Activated naive CD8-positive, alpha-beta T cell (primary cell): ENCODE measurements at regions not wholly inside any gene's neighbourhood (a gene's known extent, or its start where the extent isn't known, plus 50 kb on each side); places are given as distances from the start of the nearest gene placed in this dataset.

Experiments
- H3K27ac Mint-ChIP-seq: one replicate; pipeline ENCODE4 v1.8.0; 2021; ENCODE audit warnings: mixed read lengths
- H3K27me3 Mint-ChIP-seq: one replicate; pipeline ENCODE4 v1.8.0; 2021; ENCODE audit warnings: mixed read lengths
- H3K36me3 Mint-ChIP-seq: one replicate; pipeline ENCODE4 v1.8.0; 2021; ENCODE audit warnings: mixed read lengths
- H3K4me1 Mint-ChIP-seq: one replicate; pipeline ENCODE4 v1.8.0; 2021; ENCODE audit warnings: low read depth, mixed read lengths
- H3K4me3 Mint-ChIP-seq: one replicate; pipeline ENCODE4 v1.8.0; 2021; ENCODE audit warnings: mild to moderate bottlenecking, mixed read lengths
- H3K9me3 Mint-ChIP-seq: one replicate; pipeline ENCODE4 v1.8.0; 2021; ENCODE audit warnings: low read depth, mixed read lengths

- H3K27me3 Mint-ChIP-seq: no peaks in the 10 kb centered on the region
- H3K27ac Mint-ChIP-seq: peak overlapping the region; percentile 72
- H3K4me3 Mint-ChIP-seq: peak overlapping the region; percentile 44
- peaks cover 43% of the 10 kb centered on the region for H3K4me1 Mint-ChIP-seq
- no peaks in the 10 kb centered on the region for H3K36me3 Mint-ChIP-seq
- no peaks in the 10 kb centered on the region for H3K9me3 Mint-ChIP-seq
Measured at GRCh38 chrY:21256820-21257219, 254.3 kb upstream of the RBMY1B start.

DNA sequence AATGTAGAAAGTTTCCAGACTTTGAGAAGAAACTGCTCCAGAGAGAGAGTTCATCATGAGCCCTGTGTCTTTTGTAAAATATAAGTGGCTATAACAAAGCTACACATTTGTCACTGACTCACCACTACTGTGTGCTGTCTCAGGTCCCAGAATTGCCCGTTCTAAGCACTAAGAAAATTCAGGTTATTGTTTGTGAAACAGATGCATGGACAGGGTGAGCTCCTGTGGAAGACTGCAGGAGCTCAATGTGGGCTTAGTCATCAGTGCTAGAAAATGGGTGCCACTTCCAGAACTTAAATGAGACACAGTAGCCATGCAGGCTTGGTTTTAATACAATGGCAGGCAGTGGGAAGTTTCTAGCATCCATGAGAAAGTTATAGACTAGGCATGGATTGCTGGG lies 251.4 kb upstream of the RBMY1B start:
- Mint-ChIP-seq H3K4me1 (peaks cover 32% of the 10 kb centered on the region), H3K9me3 (no peaks in the 10 kb centered on the region), H3K27me3 (no peaks in the 10 kb centered on the region), H3K27ac (peak overlapping the region; percentile 68), H3K4me3 (no peak overlapping the region), H3K36me3 (no peaks in the 10 kb centered on the region)

DNA sequence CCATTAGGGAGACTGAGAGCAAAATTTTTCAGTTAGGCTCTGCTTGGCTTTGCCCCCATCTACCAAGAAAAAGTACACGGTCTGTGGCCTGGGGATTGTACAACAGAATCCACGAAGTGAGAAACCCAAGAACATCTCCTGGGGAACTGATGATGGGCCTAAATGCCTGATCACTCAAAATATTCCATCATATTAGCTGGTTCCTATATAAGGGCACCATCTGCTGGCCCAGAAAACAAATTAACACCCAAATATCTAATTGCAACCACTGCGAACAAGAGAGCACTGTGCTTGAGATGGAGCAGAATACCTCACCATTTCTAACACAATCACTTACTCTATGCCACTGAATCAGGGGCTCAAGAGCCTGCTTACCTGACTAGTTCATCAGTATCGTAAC lies 250.8 kb upstream of the RBMY1B start:
- no peaks in the 10 kb centered on the region for H3K36me3 Mint-ChIP-seq

DNA sequence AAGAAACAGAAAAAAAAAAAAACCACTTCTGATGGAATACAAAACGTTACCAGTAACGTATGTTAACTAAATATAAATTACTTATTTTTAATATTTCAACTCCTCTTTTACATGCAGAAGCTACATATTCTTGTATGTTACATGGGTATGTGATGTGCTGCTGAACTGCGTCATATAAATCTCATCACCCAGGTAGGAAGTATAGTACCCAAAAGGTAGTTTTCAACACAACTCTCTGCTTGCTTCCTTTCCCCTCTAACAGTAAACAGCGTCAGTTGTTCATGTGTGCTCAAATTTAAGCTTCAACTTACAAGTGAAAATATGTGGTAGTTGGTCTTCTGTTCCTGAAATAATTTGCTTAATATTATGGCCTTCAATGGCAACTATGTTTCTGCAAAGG lies 250.0 kb upstream of the RBMY1B start:
- no peaks in the 10 kb centered on the region for H3K36me3 Mint-ChIP-seq
- no peaks in the 10 kb centered on the region for H3K27me3 Mint-ChIP-seq
- H3K9me3 Mint-ChIP-seq: no peaks in the 10 kb centered on the region
- no peak overlapping the region for H3K4me3 Mint-ChIP-seq
- no peak overlapping the region for H3K27ac Mint-ChIP-seq
- peaks cover 26% of the 10 kb centered on the region for H3K4me1 Mint-ChIP-seq

More for the DNA sequence above, 250.8 kb upstream of the RBMY1B start:
- Mint-ChIP-seq H3K4me1 (peaks cover 30% of the 10 kb centered on the region), H3K9me3 (no peaks in the 10 kb centered on the region), H3K4me3 (no peak overlapping the region), H3K27ac (peak overlapping the region; percentile 68), H3K27me3 (no peaks in the 10 kb centered on the region)

- no peak overlapping the region for H3K27ac Mint-ChIP-seq
- no peaks in the 10 kb centered on the region for H3K4me1 Mint-ChIP-seq
- H3K36me3 Mint-ChIP-seq: no peaks in the 10 kb centered on the region
- no peaks in the 10 kb centered on the region for H3K27me3 Mint-ChIP-seq
- no peaks in the 10 kb centered on the region for H3K9me3 Mint-ChIP-seq
- H3K4me3 Mint-ChIP-seq: no peak overlapping the region
Measured at GRCh38 chrY:21266751-21267150, 244.4 kb upstream of the RBMY1B start.

GRCh38 chrY:21267164-21267563 lies 244.0 kb upstream of the RBMY1B start:
- H3K36me3 Mint-ChIP-seq: no peaks in the 10 kb centered on the region
- no peak overlapping the region for H3K27ac Mint-ChIP-seq
- H3K9me3 Mint-ChIP-seq: no peaks in the 10 kb centered on the region
- no peak overlapping the region for H3K4me3 Mint-ChIP-seq
- H3K4me1 Mint-ChIP-seq: no peaks in the 10 kb centered on the region
- H3K27me3 Mint-ChIP-seq: no peaks in the 10 kb centered on the region

GRCh38 chrY:21287769-21288168 lies 223.4 kb upstream of the RBMY1B start:
- Mint-ChIP-seq H3K4me1 (no peaks in the 10 kb centered on the region), H3K27me3 (no peaks in the 10 kb centered on the region), H3K4me3 (no peak overlapping the region), H3K27ac (no peak overlapping the region), H3K9me3 (no peaks in the 10 kb centered on the region), H3K36me3 (no peaks in the 10 kb centered on the region)

- Mint-ChIP-seq H3K9me3 (no peaks in the 10 kb centered on the region), H3K36me3 (no peaks in the 10 kb centered on the region), H3K4me3 (no peak overlapping the region), H3K27ac (no peak overlapping the region), H3K27me3 (no peaks in the 10 kb centered on the region), H3K4me1 (no peaks in the 10 kb centered on the region)
Measured at GRCh38 chrY:21288908-21289307, 222.2 kb upstream of the RBMY1B start.

DNA sequence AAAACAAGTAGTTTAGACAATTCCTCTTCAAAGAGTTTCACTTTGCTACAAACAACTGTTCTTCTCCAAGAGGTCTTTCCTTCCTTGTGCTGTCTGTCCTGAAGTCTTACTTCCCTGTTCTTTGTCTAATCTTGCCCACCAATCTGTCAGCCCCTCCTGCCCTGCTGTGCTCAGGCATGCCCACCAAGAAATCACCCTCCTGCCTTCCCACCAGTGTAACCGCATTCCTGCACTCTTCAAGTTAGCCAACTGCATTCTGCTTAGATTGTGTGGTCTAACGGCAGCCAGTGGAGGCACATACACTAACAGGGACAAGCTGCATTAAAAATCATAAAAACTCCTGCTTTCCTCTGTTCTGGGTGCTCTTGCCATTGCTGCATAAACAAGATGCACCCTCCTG lies 215.9 kb upstream of the RBMY1B start:
- Mint-ChIP-seq H3K4me3 (no peak overlapping the region), H3K27ac (no peak overlapping the region), H3K27me3 (no peaks in the 10 kb centered on the region), H3K4me1 (no peaks in the 10 kb centered on the region), H3K9me3 (peaks cover 3% of the 10 kb centered on the region), H3K36me3 (peaks cover 6% of the 10 kb centered on the region)

GRCh38 chrY:21302278-21302677 lies 208.9 kb upstream of the RBMY1B start:
- Mint-ChIP-seq H3K27ac (no peak overlapping the region), H3K9me3 (no peaks in the 10 kb centered on the region), H3K36me3 (no peaks in the 10 kb centered on the region), H3K4me3 (no peak overlapping the region), H3K27me3 (no peaks in the 10 kb centered on the region), H3K4me1 (no peaks in the 10 kb centered on the region)

DNA sequence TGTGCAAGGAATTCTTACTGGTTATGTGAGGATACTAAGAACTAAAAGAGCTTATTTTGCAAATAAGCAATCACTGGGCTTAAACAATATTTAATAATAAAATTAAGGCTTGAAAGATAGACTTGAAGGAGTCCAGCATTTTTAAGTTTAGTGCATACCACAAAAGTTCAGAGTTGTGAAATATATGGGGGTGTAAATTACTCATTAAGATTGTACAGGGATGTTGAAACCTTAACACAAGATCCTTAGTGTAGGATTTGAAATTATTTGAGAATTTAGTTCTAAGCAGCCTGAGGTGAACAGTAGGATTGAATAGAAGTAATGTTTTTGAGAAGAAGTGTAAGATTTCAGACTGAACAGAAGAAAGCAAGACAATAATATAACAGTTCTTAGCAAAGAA lies 195.8 kb upstream of the RBMY1B start:
- Mint-ChIP-seq H3K27me3 (no peaks in the 10 kb centered on the region), H3K4me1 (no peaks in the 10 kb centered on the region), H3K9me3 (no peaks in the 10 kb centered on the region), H3K36me3 (no peaks in the 10 kb centered on the region), H3K4me3 (no peak overlapping the region), H3K27ac (no peak overlapping the region)
